Breast epithelium (tissue), 4 donors: ENCODE measurements at regions not wholly inside any gene's neighbourhood (a gene's known extent, or its start where the extent isn't known, plus 50 kb on each side); places are given as distances from the start of the nearest gene placed in this dataset.

ENCODE experiments used
- DNase-seq, 2 donors: peaks; one replicate each; pipeline ENCODE4 v3.0.0-alpha.2; 2019; ENCODE audit warnings: low spot score in 2 of 2
- H3K27ac ChIP-seq, 2 donors: fragments of 200-600 bp; sonication (generic) in 1 of 2; one replicate each; pipeline ENCODE4 v1.5.1; 2016 to 2019; ENCODE audit warnings: mild to moderate bottlenecking in 1 of 2
- H3K27me3 ChIP-seq, 2 donors: fragments of 200-600 bp; sonication (generic) in 1 of 2; one replicate each; pipeline versions ENCODE4 v1.5.1 to v1.6.0; 2017 to 2019; ENCODE audit warnings: control low read depth in 1 of 2, mild to moderate bottlenecking in 1 of 2
- H3K36me3 ChIP-seq: fragments of 200-600 bp; one replicate; pipeline ENCODE4 v1.5.1; 2019
- H3K4me1 ChIP-seq, 2 donors: fragments of 200-600 bp; sonication (generic); one replicate each; pipeline ENCODE4 v1.5.1; 2016 to 2019; ENCODE audit warnings: control low read depth in 1 of 2
- H3K4me3 ChIP-seq, 3 donors: fragments of 200-600 bp; sonication (generic); 1 replicate in 2 of 3; 2 replicates in 1 of 3; pipeline ENCODE4 v1.5.1; 2016 to 2019; ENCODE audit warnings: mild to moderate bottlenecking in 3 of 3, moderate library complexity in 2 of 3
- H3K9me3 ChIP-seq, 2 donors: fragments of 200-600 bp; sonication (generic) in 1 of 2; one replicate each; pipeline ENCODE4 v1.5.1; 2016 to 2019; ENCODE audit warnings: control low read depth in 1 of 2
- CTCF ChIP-seq, 3 donors: fragments of 450-650 bp; IDR thresholded peaks; one replicate each; pipeline ENCODE4 v1.5.1; 2016 to 2017; ENCODE audit warnings: antibody characterized with exemption in 3 of 3, mild to moderate bottlenecking in 3 of 3, moderate library complexity in 3 of 3
- POLR2A ChIP-seq: fragments of 450-650 bp; IDR thresholded peaks from one replicate; pipeline ENCODE4 v1.6.1; 2016; ENCODE audit warnings: antibody characterized with exemption, mild to moderate bottlenecking, moderate library complexity
- POLR2AphosphoS5 ChIP-seq, 3 donors: sonication (generic); formaldehyde crosslinking; IDR thresholded peaks; one replicate each; pipeline ENCODE4 v1.6.1; 2017; ENCODE audit warnings: antibody characterized with exemption in 3 of 3
- intact Hi-C: fragments of 100-400 bp; cut with DNase I; formaldehyde crosslinking; loops from one replicate; pipeline ENCODE4 v1.15.1; 2023; ENCODE audit warnings: low total_unique reads

- no peak overlapping the region for H3K4me3 ChIP-seq
- no peaks in the 10 kb centered on the region for H3K36me3 ChIP-seq
- no peak overlapping the region for H3K27ac ChIP-seq
- intact Hi-C loops: no loop called here
- no peak for DNase-seq
- TF ChIP-seq POLR2A (no peak), POLR2AphosphoS5 (IDR thresholded peaks at IDR 0.05) (no peak), CTCF (IDR thresholded peaks at IDR 0.05) (no peak)
- no peaks in the 10 kb centered on the region for H3K9me3 ChIP-seq
- H3K4me1 ChIP-seq: no peaks in the 10 kb centered on the region
- no peaks in the 10 kb centered on the region for H3K27me3 ChIP-seq
Observed at GRCh38 chr6:3634280-3634816, 117.2 kb downstream of the PXDC1 start.

- H3K4me1 ChIP-seq: no peaks in the 10 kb centered on the region
- intact Hi-C loops: no loop called here
- H3K9me3 ChIP-seq: no peaks in the 10 kb centered on the region
- no peaks in the 10 kb centered on the region for H3K27me3 ChIP-seq
- no peaks in the 10 kb centered on the region for H3K36me3 ChIP-seq
- no peak for DNase-seq
- no peak overlapping the region for H3K27ac ChIP-seq
- no peak overlapping the region for H3K4me3 ChIP-seq
- TF ChIP-seq POLR2AphosphoS5 (IDR thresholded peaks at IDR 0.05) (no peak), CTCF (IDR thresholded peaks at IDR 0.05) (no peak), POLR2A (no peak)
Observed at GRCh38 chr6:3633711-3634110, 117.8 kb downstream of the PXDC1 start.

- no peaks in the 10 kb centered on the region for H3K4me1 ChIP-seq
- no peaks in the 10 kb centered on the region for H3K9me3 ChIP-seq
- TF ChIP-seq CTCF (IDR thresholded peaks at IDR 0.05) (no peak), POLR2A (no peak), POLR2AphosphoS5 (IDR thresholded peaks at IDR 0.05) (no peak)
- no peaks in the 10 kb centered on the region for H3K27me3 ChIP-seq
- no peaks in the 10 kb centered on the region for H3K36me3 ChIP-seq
- DNase-seq: no peak
- H3K4me3 ChIP-seq: no peak overlapping the region
- no peak overlapping the region for H3K27ac ChIP-seq
- intact Hi-C loops: no loop called here
Observed at GRCh38 chr6:3631877-3632276, 119.6 kb downstream of the PXDC1 start.

GRCh38 chr6:3631186-3631585, 120.3 kb downstream of the PXDC1 start:
- Histone ChIP-seq H3K27ac (no peak overlapping the region), H3K27me3 (no peaks in the 10 kb centered on the region), H3K9me3 (no peaks in the 10 kb centered on the region), H3K4me1 (no peaks in the 10 kb centered on the region), H3K36me3 (no peaks in the 10 kb centered on the region), H3K4me3 (no peak overlapping the region)
- no peak for DNase-seq
- intact Hi-C loops: no loop called here
- TF ChIP-seq POLR2A: no peak

GRCh38 chr6:3630258-3630835, 121.2 kb downstream of the PXDC1 start:
- TF ChIP-seq POLR2A: no peak
- no peak for TF ChIP-seq POLR2AphosphoS5 (IDR thresholded peaks at IDR 0.05)
- no peak for TF ChIP-seq CTCF (IDR thresholded peaks at IDR 0.05)
- Histone ChIP-seq H3K27me3 (no peaks in the 10 kb centered on the region), H3K4me1 (no peaks in the 10 kb centered on the region), H3K27ac (no peak overlapping the region), H3K9me3 (no peaks in the 10 kb centered on the region), H3K4me3 (no peak overlapping the region), H3K36me3 (no peaks in the 10 kb centered on the region)
- intact Hi-C loops: no loop called here
- DNase-seq: peak in 1 of 2 donors; percentile 10
